ENCODE measurements at regions not wholly inside any gene's neighbourhood (a gene's known extent, or its start where the extent isn't known, plus 50 kb on each side); places are given as distances from the start of the nearest gene placed in this dataset.
A peak's percentile ranks its signal among the peaks of the same experiment; 100 is the strongest.

DNA sequence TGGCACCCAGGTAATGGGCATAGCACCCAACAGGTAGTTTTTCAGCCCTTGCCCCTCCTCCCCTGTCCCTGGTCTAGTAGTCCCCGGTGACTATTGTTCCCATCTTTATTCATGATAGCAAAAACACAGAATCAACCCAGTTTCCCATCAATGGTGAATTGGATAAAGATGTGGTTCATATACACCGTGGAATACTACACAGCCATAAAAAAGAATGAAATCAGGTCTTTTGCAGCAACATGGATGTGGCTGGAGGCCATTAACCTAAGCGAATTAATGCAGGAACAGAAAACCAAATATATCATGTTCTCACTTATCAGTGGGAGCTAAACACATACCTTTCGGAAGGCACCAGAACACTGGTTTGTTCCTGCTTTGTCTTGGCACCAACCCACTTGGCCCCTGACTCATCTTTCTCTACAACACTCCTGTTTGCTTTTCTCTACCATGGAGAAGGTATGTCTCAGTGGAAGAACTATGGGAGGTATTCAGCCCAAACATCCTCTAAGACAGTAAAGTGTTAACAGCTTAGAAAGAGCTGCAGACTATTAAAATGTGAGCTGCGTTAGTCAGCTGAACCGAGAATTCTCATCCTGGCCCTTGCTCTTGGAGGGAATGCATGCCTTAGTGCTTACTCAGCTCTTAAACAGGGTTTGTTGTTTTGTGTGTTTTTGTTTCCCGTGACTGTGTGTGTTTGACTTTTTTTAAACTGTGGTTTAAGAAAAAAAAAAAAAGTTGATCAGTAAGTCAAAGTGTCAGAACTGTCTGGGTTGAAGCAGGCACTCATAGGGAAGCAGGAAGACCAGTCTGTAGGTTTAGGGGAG, 203.0 kb downstream of the TOMM20 start (continued):
- TF ChIP-seq ZBTB38 (CRISPR knock-in tag; IDR thresholded peaks at IDR 0.05) (no peak), ONECUT2 (CRISPR knock-in tag; IDR thresholded peaks at IDR 0.05) (no peak), ZNF788 (CRISPR knock-in tag; IDR thresholded peaks at IDR 0.05; ENCODE audit: borderline replicate concordance) (no peak), ZMYM2 (CRISPR knock-in tag; IDR thresholded peaks at IDR 0.05) (0 out of 2 replicates have a peak, but pooled peaks have one; percentile 56), SOX5 (CRISPR knock-in tag; IDR thresholded peaks at IDR 0.05; ENCODE audit: borderline replicate concordance) (peak; percentile 16; the same call in 1 of the 2 replicates), ZSCAN9 (CRISPR knock-in tag; IDR thresholded peaks at IDR 0.05; ENCODE audit: borderline replicate concordance) (0 out of 2 replicates have a peak, but pooled peaks have one; percentile 24), ZNF503 (CRISPR knock-in tag; IDR thresholded peaks at IDR 0.05) (peak; percentile 33; the same call in 1 of the 2 replicates), TGIF2 (CRISPR knock-in tag; IDR thresholded peaks at IDR 0.05) (0 out of 2 replicates have a peak, but pooled peaks have one; percentile 69), BATF2 (CRISPR knock-in tag; IDR thresholded peaks at IDR 0.05) (no peak), TCF12 (IDR thresholded peaks at IDR 0.05) (no peak), TCF12 (CRISPR knock-in tag; IDR thresholded peaks at IDR 0.05) (no peak), TOE1 (CRISPR knock-in tag; IDR thresholded peaks at IDR 0.05) (no peak), ZNF652 (CRISPR knock-in tag; IDR thresholded peaks at IDR 0.05; ENCODE audit: borderline replicate concordance, low read depth) (peak; percentile 93), ZNF256 (CRISPR knock-in tag; conservative IDR thresholded peaks at IDR 0.05) (no peak), GFI1 (CRISPR knock-in tag; IDR thresholded peaks at IDR 0.05; ENCODE audit: borderline replicate concordance) (no peak), ZNF550 (CRISPR knock-in tag; IDR thresholded peaks at IDR 0.05; ENCODE audit: borderline replicate concordance) (no peak), THAP8 (CRISPR knock-in tag; IDR thresholded peaks at IDR 0.05; ENCODE audit: borderline replicate concordance) (no peak)
- TF ChIP-seq, protein P1, sequence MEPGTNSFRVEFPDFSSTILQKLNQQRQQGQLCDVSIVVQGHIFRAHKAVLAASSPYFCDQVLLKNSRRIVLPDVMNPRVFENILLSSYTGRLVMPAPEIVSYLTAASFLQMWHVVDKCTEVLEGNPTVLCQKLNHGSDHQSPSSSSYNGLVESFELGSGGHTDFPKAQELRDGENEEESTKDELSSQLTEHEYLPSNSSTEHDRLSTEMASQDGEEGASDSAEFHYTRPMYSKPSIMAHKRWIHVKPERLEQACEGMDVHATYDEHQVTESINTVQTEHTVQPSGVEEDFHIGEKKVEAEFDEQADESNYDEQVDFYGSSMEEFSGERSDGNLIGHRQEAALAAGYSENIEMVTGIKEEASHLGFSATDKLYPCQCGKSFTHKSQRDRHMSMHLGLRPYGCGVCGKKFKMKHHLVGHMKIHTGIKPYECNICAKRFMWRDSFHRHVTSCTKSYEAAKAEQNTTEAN (CRISPR knock-in tag; conservative IDR thresholded peaks at IDR 0.05): no peak
- TF ChIP-seq, protein P2, sequence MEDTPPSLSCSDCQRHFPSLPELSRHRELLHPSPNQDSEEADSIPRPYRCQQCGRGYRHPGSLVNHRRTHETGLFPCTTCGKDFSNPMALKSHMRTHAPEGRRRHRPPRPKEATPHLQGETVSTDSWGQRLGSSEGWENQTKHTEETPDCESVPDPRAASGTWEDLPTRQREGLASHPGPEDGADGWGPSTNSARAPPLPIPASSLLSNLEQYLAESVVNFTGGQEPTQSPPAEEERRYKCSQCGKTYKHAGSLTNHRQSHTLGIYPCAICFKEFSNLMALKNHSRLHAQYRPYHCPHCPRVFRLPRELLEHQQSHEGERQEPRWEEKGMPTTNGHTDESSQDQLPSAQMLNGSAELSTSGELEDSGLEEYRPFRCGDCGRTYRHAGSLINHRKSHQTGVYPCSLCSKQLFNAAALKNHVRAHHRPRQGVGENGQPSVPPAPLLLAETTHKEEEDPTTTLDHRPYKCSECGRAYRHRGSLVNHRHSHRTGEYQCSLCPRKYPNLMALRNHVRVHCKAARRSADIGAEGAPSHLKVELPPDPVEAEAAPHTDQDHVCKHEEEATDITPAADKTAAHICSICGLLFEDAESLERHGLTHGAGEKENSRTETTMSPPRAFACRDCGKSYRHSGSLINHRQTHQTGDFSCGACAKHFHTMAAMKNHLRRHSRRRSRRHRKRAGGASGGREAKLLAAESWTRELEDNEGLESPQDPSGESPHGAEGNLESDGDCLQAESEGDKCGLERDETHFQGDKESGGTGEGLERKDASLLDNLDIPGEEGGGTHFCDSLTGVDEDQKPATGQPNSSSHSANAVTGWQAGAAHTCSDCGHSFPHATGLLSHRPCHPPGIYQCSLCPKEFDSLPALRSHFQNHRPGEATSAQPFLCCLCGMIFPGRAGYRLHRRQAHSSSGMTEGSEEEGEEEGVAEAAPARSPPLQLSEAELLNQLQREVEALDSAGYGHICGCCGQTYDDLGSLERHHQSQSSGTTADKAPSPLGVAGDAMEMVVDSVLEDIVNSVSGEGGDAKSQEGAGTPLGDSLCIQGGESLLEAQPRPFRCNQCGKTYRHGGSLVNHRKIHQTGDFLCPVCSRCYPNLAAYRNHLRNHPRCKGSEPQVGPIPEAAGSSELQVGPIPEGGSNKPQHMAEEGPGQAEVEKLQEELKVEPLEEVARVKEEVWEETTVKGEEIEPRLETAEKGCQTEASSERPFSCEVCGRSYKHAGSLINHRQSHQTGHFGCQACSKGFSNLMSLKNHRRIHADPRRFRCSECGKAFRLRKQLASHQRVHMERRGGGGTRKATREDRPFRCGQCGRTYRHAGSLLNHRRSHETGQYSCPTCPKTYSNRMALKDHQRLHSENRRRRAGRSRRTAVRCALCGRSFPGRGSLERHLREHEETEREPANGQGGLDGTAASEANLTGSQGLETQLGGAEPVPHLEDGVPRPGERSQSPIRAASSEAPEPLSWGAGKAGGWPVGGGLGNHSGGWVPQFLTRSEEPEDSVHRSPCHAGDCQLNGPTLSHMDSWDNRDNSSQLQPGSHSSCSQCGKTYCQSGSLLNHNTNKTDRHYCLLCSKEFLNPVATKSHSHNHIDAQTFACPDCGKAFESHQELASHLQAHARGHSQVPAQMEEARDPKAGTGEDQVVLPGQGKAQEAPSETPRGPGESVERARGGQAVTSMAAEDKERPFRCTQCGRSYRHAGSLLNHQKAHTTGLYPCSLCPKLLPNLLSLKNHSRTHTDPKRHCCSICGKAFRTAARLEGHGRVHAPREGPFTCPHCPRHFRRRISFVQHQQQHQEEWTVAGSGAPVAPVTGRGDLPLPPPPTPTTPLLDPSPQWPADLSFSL (CRISPR knock-in tag; IDR thresholded peaks at IDR 0.05): 0 out of 2 replicates have a peak, but pooled peaks have one; percentile 16
